Activated CD8-positive, alpha-beta T cell treated with anti-CD3 and anti-CD28 coated beads, Interleukin-2, amount 10 ng/mL, durations not matched to agents 7 days and 5 days (primary cell): ENCODE measurements at regions not wholly inside any gene's neighbourhood (a gene's known extent, or its start where the extent isn't known, plus 50 kb on each side); places are given as distances from the start of the nearest gene placed in this dataset.
"Not testable (repeated sequence)": the region's sequence is repeated elsewhere in the genome, so short reads cannot be mapped to it uniquely, and the experiment has no call there.

ENCODE experiments used
- ATAC-seq: fragments of 150-1000 bp; cut with Tn5 transposase; one replicate; pipeline ENCODE4 v1.10.0; 2021; ENCODE audit warnings: moderate library complexity
- CTCF ChIA-PET: fragments of 350-600 bp; sonication (Branson Sonifier 250); formaldehyde crosslinking; loops from one replicate; lab custom pipeline; 2021; ENCODE audit warnings: antibody characterized with exemption; lab: Charles Lee
- POLR2A ChIA-PET: fragments of 350-600 bp; sonication (Branson Sonifier 250); formaldehyde crosslinking; loops from one replicate; lab custom pipeline; 2021; ENCODE audit warnings: antibody characterized with exemption; lab: Charles Lee
- DNase-seq: peaks from one replicate; pipeline ENCODE4 v3.0.0-alpha.2; 2020
- H3K27ac Mint-ChIP-seq: one replicate; pipeline ENCODE4 v1.8.0; 2021; ENCODE audit warnings: mild to moderate bottlenecking, mixed read lengths
- H3K27me3 Mint-ChIP-seq: one replicate; pipeline ENCODE4 v1.8.0; 2021; ENCODE audit warnings: low read depth, mixed read lengths
- H3K36me3 Mint-ChIP-seq: one replicate; pipeline ENCODE4 v1.8.0; 2021; ENCODE audit warnings: low read depth, mixed read lengths
- H3K4me1 Mint-ChIP-seq: one replicate; pipeline ENCODE4 v1.8.0; 2021; ENCODE audit warnings: low read depth, mixed read lengths
- H3K4me3 Mint-ChIP-seq: one replicate; pipeline ENCODE4 v1.8.0; 2021; ENCODE audit warnings: mild to moderate bottlenecking, mixed read lengths
- H3K9me3 Mint-ChIP-seq: one replicate; pipeline ENCODE4 v1.8.0; 2022; ENCODE audit warnings: mixed read lengths; ENCODE audit not compliant: insufficient read depth

- POLR2A ChIA-PET: no interaction called here
- no peaks in the 10 kb centered on the region for H3K4me1 Mint-ChIP-seq
- H3K9me3 Mint-ChIP-seq: no peaks in the 10 kb centered on the region
- ATAC-seq (no peak), DNase-seq (no peak)
- no peak overlapping the region for H3K27ac Mint-ChIP-seq
- CTCF ChIA-PET: no interaction called here
- no peak overlapping the region for H3K4me3 Mint-ChIP-seq
- H3K27me3 Mint-ChIP-seq: peaks cover 3% of the 10 kb centered on the region
- no peaks in the 10 kb centered on the region for H3K36me3 Mint-ChIP-seq
These were observed 423.7 kb downstream of the BRD1 start for GRCh38 chr22:49404020-49404419.

GRCh38 chr22:49403102-49403501, 424.6 kb downstream of the BRD1 start:
- CTCF ChIA-PET: no interaction called here
- H3K9me3 Mint-ChIP-seq: no peaks in the 10 kb centered on the region

GRCh38 chr22:49402169-49402568, 425.5 kb downstream of the BRD1 start:
- no peaks in the 10 kb centered on the region for H3K9me3 Mint-ChIP-seq
- CTCF ChIA-PET: no interaction called here

More at GRCh38 chr22:49403102-49403501, 424.6 kb downstream of the BRD1 start:
- DNase-seq: no peak
- Mint-ChIP-seq H3K4me3 (no peak overlapping the region), H3K4me1 (no peaks in the 10 kb centered on the region), H3K27ac (no peak overlapping the region), H3K36me3 (no peaks in the 10 kb centered on the region), H3K27me3 (peaks cover 3% of the 10 kb centered on the region)
- POLR2A ChIA-PET: no interaction called here
- no peak for ATAC-seq

GRCh38 chr22:49400941-49401598, 426.6 kb downstream of the BRD1 start:
- DNase-seq (no peak), ATAC-seq (no peak)
- ChIA-PET POLR2A (no interaction called here), CTCF (no interaction called here)
- Mint-ChIP-seq H3K4me1 (no peaks in the 10 kb centered on the region), H3K27ac (no peak overlapping the region), H3K36me3 (no peaks in the 10 kb centered on the region), H3K4me3 (no peak overlapping the region), H3K27me3 (peaks cover 3% of the 10 kb centered on the region), H3K9me3 (no peaks in the 10 kb centered on the region)

More at GRCh38 chr22:49402169-49402568, 425.5 kb downstream of the BRD1 start:
- no peaks in the 10 kb centered on the region for H3K36me3 Mint-ChIP-seq
- ATAC-seq: no peak
- no peak for DNase-seq
- no peak overlapping the region for H3K4me3 Mint-ChIP-seq
- H3K4me1 Mint-ChIP-seq: no peaks in the 10 kb centered on the region
- peaks cover 3% of the 10 kb centered on the region for H3K27me3 Mint-ChIP-seq
- POLR2A ChIA-PET: no interaction called here
- H3K27ac Mint-ChIP-seq: no peak overlapping the region

- peaks cover 3% of the 10 kb centered on the region for H3K27me3 Mint-ChIP-seq
- CTCF ChIA-PET: no interaction called here
- H3K4me1 Mint-ChIP-seq: no peaks in the 10 kb centered on the region
- no peak for DNase-seq
- no peak overlapping the region for H3K27ac Mint-ChIP-seq
- no peak overlapping the region for H3K4me3 Mint-ChIP-seq
- no peak for ATAC-seq
- H3K9me3 Mint-ChIP-seq: no peaks in the 10 kb centered on the region
- POLR2A ChIA-PET: no interaction called here
- H3K36me3 Mint-ChIP-seq: no peaks in the 10 kb centered on the region
These were observed 427.3 kb downstream of the BRD1 start for GRCh38 chr22:49400136-49400940.

- no peak overlapping the region for H3K4me3 Mint-ChIP-seq
- DNase-seq: peak; percentile 16
- no peak for ATAC-seq
- CTCF ChIA-PET: no interaction called here
- H3K36me3 Mint-ChIP-seq: no peaks in the 10 kb centered on the region
- H3K4me1 Mint-ChIP-seq: no peaks in the 10 kb centered on the region
- H3K9me3 Mint-ChIP-seq: no peaks in the 10 kb centered on the region
- H3K27ac Mint-ChIP-seq: no peak overlapping the region
- POLR2A ChIA-PET: no interaction called here
- peaks cover under 1% of the 10 kb centered on the region for H3K27me3 Mint-ChIP-seq
These were observed 429.0 kb downstream of the BRD1 start for GRCh38 chr22:49398646-49399045.

- H3K27ac Mint-ChIP-seq: no peak overlapping the region
- H3K36me3 Mint-ChIP-seq: no peaks in the 10 kb centered on the region
- H3K27me3 Mint-ChIP-seq: no peaks in the 10 kb centered on the region
- CTCF ChIA-PET: no interaction called here
- DNase-seq (no peak), ATAC-seq (no peak)
- POLR2A ChIA-PET: no interaction called here
- H3K9me3 Mint-ChIP-seq: no peaks in the 10 kb centered on the region
- no peaks in the 10 kb centered on the region for H3K4me1 Mint-ChIP-seq
- H3K4me3 Mint-ChIP-seq: no peak overlapping the region
These were observed 429.6 kb downstream of the BRD1 start for GRCh38 chr22:49398115-49398514.

- no peak overlapping the region for H3K4me3 Mint-ChIP-seq
- ATAC-seq (no peak), DNase-seq (peak; percentile 16)
- H3K4me1 Mint-ChIP-seq: no peaks in the 10 kb centered on the region
- no peaks in the 10 kb centered on the region for H3K9me3 Mint-ChIP-seq
- H3K27me3 Mint-ChIP-seq: no peaks in the 10 kb centered on the region
- no peak overlapping the region for H3K27ac Mint-ChIP-seq
- ChIA-PET CTCF (no interaction called here), POLR2A (no interaction called here)
- no peaks in the 10 kb centered on the region for H3K36me3 Mint-ChIP-seq
These were observed 430.9 kb downstream of the BRD1 start for GRCh38 chr22:49396817-49397216.

GRCh38 chr22:49395617-49396016, 432.1 kb downstream of the BRD1 start:
- no peaks in the 10 kb centered on the region for H3K9me3 Mint-ChIP-seq
- no peak overlapping the region for H3K27ac Mint-ChIP-seq
- no peaks in the 10 kb centered on the region for H3K36me3 Mint-ChIP-seq
- no peak for DNase-seq
- ChIA-PET CTCF (no interaction called here), POLR2A (no interaction called here)
- no peak for ATAC-seq
- no peaks in the 10 kb centered on the region for H3K27me3 Mint-ChIP-seq
- no peaks in the 10 kb centered on the region for H3K4me1 Mint-ChIP-seq
- no peak overlapping the region for H3K4me3 Mint-ChIP-seq

GRCh38 chr22:49395062-49395461, 432.6 kb downstream of the BRD1 start:
- H3K4me3 Mint-ChIP-seq, H3K4me1 Mint-ChIP-seq, H3K27me3 Mint-ChIP-seq, CTCF ChIA-PET, H3K36me3 Mint-ChIP-seq, POLR2A ChIA-PET, H3K27ac Mint-ChIP-seq, ATAC-seq, DNase-seq, H3K9me3 Mint-ChIP-seq: not testable (repeated sequence)

GRCh38 chr22:49394116-49394785, 433.4 kb downstream of the BRD1 start:
- ChIA-PET POLR2A (no interaction called here), CTCF (no interaction called here)
- H3K4me3 Mint-ChIP-seq: no peak overlapping the region
- no peak overlapping the region for H3K27ac Mint-ChIP-seq
- H3K27me3 Mint-ChIP-seq: no peaks in the 10 kb centered on the region
- DNase-seq: no peak
- no peaks in the 10 kb centered on the region for H3K4me1 Mint-ChIP-seq
- no peaks in the 10 kb centered on the region for H3K36me3 Mint-ChIP-seq
- no peak for ATAC-seq
- no peaks in the 10 kb centered on the region for H3K9me3 Mint-ChIP-seq

- CTCF ChIA-PET: no interaction called here
- H3K27ac Mint-ChIP-seq: no peak overlapping the region
These were observed 434.1 kb downstream of the BRD1 start for GRCh38 chr22:49393526-49393925.

More at GRCh38 chr22:49393526-49393925, 434.1 kb downstream of the BRD1 start:
- no peaks in the 10 kb centered on the region for H3K4me1 Mint-ChIP-seq
- ATAC-seq (no peak), DNase-seq (no peak)
- no peaks in the 10 kb centered on the region for H3K9me3 Mint-ChIP-seq
- H3K4me3 Mint-ChIP-seq: no peak overlapping the region
- POLR2A ChIA-PET: no interaction called here
- H3K27me3 Mint-ChIP-seq: no peaks in the 10 kb centered on the region
- no peaks in the 10 kb centered on the region for H3K36me3 Mint-ChIP-seq
